GM12878 (cell line): ENCODE measurements at regions not wholly inside any gene's neighbourhood (a gene's known extent, or its start where the extent isn't known, plus 50 kb on each side); places are given as distances from the start of the nearest gene placed in this dataset.

Experiments used
- ATAC-seq: fragments of 200-7000 bp; cut with Tn5 transposase; 3 replicates; pipeline ENCODE4 v1.9.1; 2020; ENCODE audit warnings: mild to moderate bottlenecking, moderate library complexity
- BruUV-seq: library from RNA; stranded (reverse); fragments of 400-500 nt; replicated peaks from 2 replicates; lab custom pipeline; 2021; lab: Mats Ljungman, UMichigan
- CTCF ChIA-PET: fragments of 300-600 bp; sonication (Branson Sonifier 250); formaldehyde crosslinking; extraction: SDS; loops from one replicate; lab custom pipeline; 2021; ENCODE audit warnings: inconsistent platforms; lab: Yijun Ruan, JAX
- POLR2A ChIA-PET: fragments of 350-600 bp; formaldehyde crosslinking; extraction: SDS; loops from one replicate; lab custom pipeline; 2021; ENCODE audit warnings: inconsistent platforms; lab: Charles Lee
- RAD21 ChIA-PET: fragments of 300-600 bp; sonication (Branson Sonifier 250); formaldehyde crosslinking; loops from one replicate; lab custom pipeline; 2023; ENCODE audit warnings: antibody characterized with exemption; ENCODE audit not compliant: unreplicated experiment; lab: Charles Lee
- SMC1A ChIA-PET: fragments of 300-600 bp; sonication (Branson Sonifier 250); formaldehyde crosslinking; loops from one replicate; lab custom pipeline; 2023; ENCODE audit not compliant: unreplicated experiment, uncharacterized antibody; lab: Charles Lee
- DNase-seq: peaks from one replicate; pipeline ENCODE4 v3.0.0-alpha.2; 2011; ENCODE audit warnings: low read depth, low spot score
- FAIRE-seq: peaks from 3 replicates; lab custom pipeline; 2011; peaks lifted over from hg19 to GRCh38; lab: Jason Lieb, UNC
- H2AFZ ChIP-seq: 2 replicates; pipeline ENCODE4 v1.6.0; 2011; ENCODE audit warnings: low read depth, low read length, control low read depth; ENCODE audit not compliant: control insufficient read depth
- H3K27ac ChIP-seq: 2 replicates; pipeline ENCODE4 v1.5.1; 2011; ENCODE audit warnings: control low read depth; ENCODE audit not compliant: control insufficient read depth, insufficient read depth
- H3K27me3 ChIP-seq, 2 experiments: replicated peaks in 1 of 2; 2 replicates each; pipeline versions ENCODE4 v1.6.0 to v1.6.1; 2011; ENCODE audit warnings: low read length in 1 of 2; ENCODE audit not compliant: control insufficient read depth in 2 of 2, insufficient read depth in 2 of 2
- H3K36me3 ChIP-seq, 2 experiments: 2 replicates each; pipeline ENCODE4 v1.5.1; 2011; ENCODE audit warnings: low read length in 1 of 2; ENCODE audit not compliant: control insufficient read depth in 2 of 2, insufficient read depth in 2 of 2
- H3K4me1 ChIP-seq: 2 replicates; pipeline ENCODE4 v1.6.1; 2011; ENCODE audit warnings: mild to moderate bottlenecking, low read length, moderate library complexity, mixed read lengths; ENCODE audit not compliant: control insufficient read depth, insufficient read depth
- H3K4me2 ChIP-seq: 2 replicates; pipeline ENCODE4 v1.6.0; 2011; ENCODE audit warnings: control low read depth; ENCODE audit not compliant: control insufficient read depth, insufficient read depth
- H3K4me3 ChIP-seq: fragments of 200-600 bp; sonication (generic); 2 replicates; pipeline ENCODE4 v1.5.1; 2016
- H3K79me2 ChIP-seq: 2 replicates; pipeline ENCODE4 v1.6.0; 2011; ENCODE audit warnings: low read length; ENCODE audit not compliant: control insufficient read depth, insufficient read depth
- H3K9ac ChIP-seq: 2 replicates; pipeline ENCODE4 v1.8.0; 2011; ENCODE audit warnings: low read length, control low read depth, mixed read lengths; ENCODE audit not compliant: control insufficient read depth, insufficient read depth
- H3K9me3 ChIP-seq: replicated peaks from 3 replicates; pipeline ENCODE4 v1.5.1; 2011; ENCODE audit warnings: mild to moderate bottlenecking, low read length; ENCODE audit not compliant: control insufficient read depth, insufficient read depth
- H4K20me1 ChIP-seq: 2 replicates; pipeline ENCODE4 v1.6.0; 2011; ENCODE audit not compliant: control insufficient read depth, insufficient read depth
- BACH1 ChIP-seq: fragments of 450-650 bp; IDR thresholded peaks from 2 replicates; pipeline ENCODE4 v1.6.1; 2017; ENCODE audit warnings: mild to moderate bottlenecking, borderline replicate concordance
- HDAC6 ChIP-seq: fragments of 200-600 bp; sonication (generic); IDR thresholded peaks from one replicate; pipeline ENCODE4 v1.8.0; 2017; ENCODE audit warnings: antibody characterized with exemption; ENCODE audit not compliant: unreplicated experiment
- IKZF2 ChIP-seq, 2 experiments: fragments of 450-650 bp; IDR thresholded peaks; 2 replicates each; pipeline ENCODE4 v1.6.1; 2017; ENCODE audit warnings: mild to moderate bottlenecking in 2 of 2, moderate library complexity in 2 of 2
- LARP7 ChIP-seq: fragments of 450-650 bp; IDR thresholded peaks from 2 replicates; pipeline ENCODE4 v1.6.1; 2017; ENCODE audit warnings: mild to moderate bottlenecking
- MEF2A ChIP-seq: IDR thresholded peaks from 2 replicates; pipeline ENCODE4 v1.6.1; 2011; ENCODE audit warnings: low read depth, mild to moderate bottlenecking, low read length, moderate library complexity; ENCODE audit not compliant: insufficient read depth
- PKNOX1 ChIP-seq: fragments of 450-650 bp; IDR thresholded peaks from 2 replicates; pipeline ENCODE4 v1.6.1; 2016; ENCODE audit warnings: mild to moderate bottlenecking
- SIX5 ChIP-seq: IDR thresholded peaks from 2 replicates; pipeline ENCODE4 v1.6.1; 2011; ENCODE audit warnings: mild to moderate bottlenecking, low read depth, low read length, moderate library complexity; ENCODE audit not compliant: severe bottlenecking
- TBL1XR1 ChIP-seq: IDR thresholded peaks from 2 replicates; pipeline ENCODE4 v1.6.1; 2012; ENCODE audit warnings: low read depth, low read length, improper control_type of control experiment
- YY1 ChIP-seq: IDR thresholded peaks from 2 replicates; pipeline ENCODE4 v1.6.1; 2011; ENCODE audit warnings: low read depth, mild to moderate bottlenecking, low read length
- ZNF274 ChIP-seq: IDR thresholded peaks from one replicate; pipeline ENCODE4 v1.8.0; 2011; ENCODE audit not compliant: insufficient read length, insufficient read depth
- WGBS: methylation state at CpG from one replicate; pipeline ENCODE4 v1.1.6; 2016; ENCODE audit warnings: low lambda C conversion rate; ENCODE audit not compliant: insufficient replicate concordance, insufficient coverage; ENCODE audit errors: missing lambda C conversion rate; 5-methylcytosine and 5-hydroxymethylcytosine counted together
- in situ Hi-C: fragments of 300-500 bp; cut with MboI; formaldehyde crosslinking; loops from 9 replicates; pipeline ENCODE4 v1.14.3; 2018; ENCODE audit warnings: mixed read lengths
- intact Hi-C: fragments of 100-400 bp; cut with micrococcal nuclease; formaldehyde crosslinking; loops from one replicate; pipeline ENCODE4 v1.14.2; 2022; ENCODE audit not compliant: unreplicated experiment
- TF ChIP-seq, protein P1 (sequence below): fragments of 150-350 bp; IDR thresholded peaks from 2 replicates; pipeline ENCODE4 v1.6.1; 2014; ENCODE audit warnings: mild to moderate bottlenecking, low read depth, low read length
- TF ChIP-seq, protein P2 (sequence below): fragments of 450-650 bp; IDR thresholded peaks from 2 replicates; pipeline ENCODE4 v1.6.1; 2017; ENCODE audit warnings: mild to moderate bottlenecking, low read depth, inconsistent platforms; ENCODE audit not compliant: poor library complexity, severe bottlenecking
- TF ChIP-seq, protein P3 (sequence below): fragments of 450-650 bp; formaldehyde crosslinking; IDR thresholded peaks from 2 replicates; pipeline ENCODE4 v1.5.0; 2022; ENCODE audit warnings: mild to moderate bottlenecking, missing genetic modification characterization

DNA sequence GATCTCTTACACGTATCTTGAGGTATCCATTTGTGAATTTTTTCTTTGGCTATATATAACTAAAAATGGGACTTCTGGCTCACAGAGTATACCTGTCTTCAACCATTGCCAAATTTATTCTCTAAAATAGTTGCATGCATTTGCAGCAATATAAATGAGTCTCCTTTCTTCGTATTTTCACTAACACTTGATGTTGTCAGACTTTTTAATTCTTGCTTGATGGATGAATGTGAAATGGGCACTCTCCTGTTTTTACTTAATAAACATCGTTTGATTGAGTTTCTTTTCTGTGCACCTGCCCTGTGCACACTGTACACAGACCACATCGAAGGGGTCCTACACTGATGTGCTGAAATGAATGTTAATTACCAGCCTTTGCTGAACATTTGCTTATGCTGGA, 121.8 kb downstream of the DDX1 start:
- Histone ChIP-seq H3K9ac (no peak overlapping the region), H3K9me3 (no peaks in the 10 kb centered on the region), H3K27me3 (peaks cover 0 to 2% of the 10 kb centered on the region in 2 experiments; a peak in 3 of 4 replicates), H3K27ac (no peak overlapping the region), H3K4me1 (no peaks in the 10 kb centered on the region), H4K20me1 (no peaks in the 10 kb centered on the region), H3K36me3 (no peaks in the 10 kb centered on the region), H3K4me2 (no peak overlapping the region), H3K4me3 (no peak overlapping the region)
- CTCF ChIA-PET = no interaction called here
- ATAC-seq (no peak), DNase-seq (no peak), FAIRE-seq (no peak)
- WGBS = 1% methylated on average over 4 of the region's 4 CpGs
- no TSS peak for BruUV-seq
- POLR2A ChIA-PET = no interaction called here
- RAD21 ChIA-PET = no interaction called here
- in situ Hi-C loops = no loop called here
- SMC1A ChIA-PET = no interaction called here
- TF ChIP-seq IKZF2 (IDR thresholded peaks at IDR 0.05) (no peak), TBL1XR1 (no peak), PKNOX1 (no peak), MEF2A (no peak), ZNF274 (no peak), YY1 (no peak), HDAC6 (no peak), SIX5 (no peak), BACH1 (no peak), LARP7 (no peak)
- TF ChIP-seq, protein P1, sequence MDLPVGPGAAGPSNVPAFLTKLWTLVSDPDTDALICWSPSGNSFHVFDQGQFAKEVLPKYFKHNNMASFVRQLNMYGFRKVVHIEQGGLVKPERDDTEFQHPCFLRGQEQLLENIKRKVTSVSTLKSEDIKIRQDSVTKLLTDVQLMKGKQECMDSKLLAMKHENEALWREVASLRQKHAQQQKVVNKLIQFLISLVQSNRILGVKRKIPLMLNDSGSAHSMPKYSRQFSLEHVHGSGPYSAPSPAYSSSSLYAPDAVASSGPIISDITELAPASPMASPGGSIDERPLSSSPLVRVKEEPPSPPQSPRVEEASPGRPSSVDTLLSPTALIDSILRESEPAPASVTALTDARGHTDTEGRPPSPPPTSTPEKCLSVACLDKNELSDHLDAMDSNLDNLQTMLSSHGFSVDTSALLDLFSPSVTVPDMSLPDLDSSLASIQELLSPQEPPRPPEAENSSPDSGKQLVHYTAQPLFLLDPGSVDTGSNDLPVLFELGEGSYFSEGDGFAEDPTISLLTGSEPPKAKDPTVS = no peak
- TF ChIP-seq, protein P2, sequence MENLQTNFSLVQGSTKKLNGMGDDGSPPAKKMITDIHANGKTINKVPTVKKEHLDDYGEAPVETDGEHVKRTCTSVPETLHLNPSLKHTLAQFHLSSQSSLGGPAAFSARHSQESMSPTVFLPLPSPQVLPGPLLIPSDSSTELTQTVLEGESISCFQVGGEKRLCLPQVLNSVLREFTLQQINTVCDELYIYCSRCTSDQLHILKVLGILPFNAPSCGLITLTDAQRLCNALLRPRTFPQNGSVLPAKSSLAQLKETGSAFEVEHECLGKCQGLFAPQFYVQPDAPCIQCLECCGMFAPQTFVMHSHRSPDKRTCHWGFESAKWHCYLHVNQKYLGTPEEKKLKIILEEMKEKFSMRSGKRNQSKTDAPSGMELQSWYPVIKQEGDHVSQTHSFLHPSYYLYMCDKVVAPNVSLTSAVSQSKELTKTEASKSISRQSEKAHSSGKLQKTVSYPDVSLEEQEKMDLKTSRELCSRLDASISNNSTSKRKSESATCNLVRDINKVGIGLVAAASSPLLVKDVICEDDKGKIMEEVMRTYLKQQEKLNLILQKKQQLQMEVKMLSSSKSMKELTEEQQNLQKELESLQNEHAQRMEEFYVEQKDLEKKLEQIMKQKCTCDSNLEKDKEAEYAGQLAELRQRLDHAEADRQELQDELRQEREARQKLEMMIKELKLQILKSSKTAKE = no peak
- TF ChIP-seq, protein P3, sequence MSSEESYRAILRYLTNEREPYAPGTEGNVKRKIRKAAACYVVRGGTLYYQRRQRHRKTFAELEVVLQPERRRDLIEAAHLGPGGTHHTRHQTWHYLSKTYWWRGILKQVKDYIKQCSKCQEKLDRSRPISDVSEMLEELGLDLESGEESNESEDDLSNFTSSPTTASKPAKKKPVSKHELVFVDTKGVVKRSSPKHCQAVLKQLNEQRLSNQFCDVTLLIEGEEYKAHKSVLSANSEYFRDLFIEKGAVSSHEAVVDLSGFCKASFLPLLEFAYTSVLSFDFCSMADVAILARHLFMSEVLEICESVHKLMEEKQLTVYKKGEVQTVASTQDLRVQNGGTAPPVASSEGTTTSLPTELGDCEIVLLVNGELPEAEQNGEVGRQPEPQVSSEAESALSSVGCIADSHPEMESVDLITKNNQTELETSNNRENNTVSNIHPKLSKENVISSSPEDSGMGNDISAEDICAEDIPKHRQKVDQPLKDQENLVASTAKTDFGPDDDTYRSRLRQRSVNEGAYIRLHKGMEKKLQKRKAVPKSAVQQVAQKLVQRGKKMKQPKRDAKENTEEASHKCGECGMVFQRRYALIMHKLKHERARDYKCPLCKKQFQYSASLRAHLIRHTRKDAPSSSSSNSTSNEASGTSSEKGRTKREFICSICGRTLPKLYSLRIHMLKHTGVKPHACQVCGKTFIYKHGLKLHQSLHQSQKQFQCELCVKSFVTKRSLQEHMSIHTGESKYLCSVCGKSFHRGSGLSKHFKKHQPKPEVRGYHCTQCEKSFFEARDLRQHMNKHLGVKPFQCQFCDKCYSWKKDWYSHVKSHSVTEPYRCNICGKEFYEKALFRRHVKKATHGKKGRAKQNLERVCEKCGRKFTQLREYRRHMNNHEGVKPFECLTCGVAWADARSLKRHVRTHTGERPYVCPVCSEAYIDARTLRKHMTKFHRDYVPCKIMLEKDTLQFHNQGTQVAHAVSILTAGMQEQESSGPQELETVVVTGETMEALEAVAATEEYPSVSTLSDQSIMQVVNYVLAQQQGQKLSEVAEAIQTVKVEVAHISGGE = no peak
- TF ChIP-seq, all 136 proteins: peak for 0
- no peaks in the 10 kb centered on the region for H3K79me2 ChIP-seq
- no peak overlapping the region for H2AFZ ChIP-seq
- intact Hi-C loops = no loop called here
